Fibroblast of skin of abdomen (primary cell): ENCODE measurements at regions not wholly inside any gene's neighbourhood (a gene's known extent, or its start where the extent isn't known, plus 50 kb on each side); places are given as distances from the start of the nearest gene placed in this dataset.
"Not testable (repeated sequence)": the region's sequence is repeated elsewhere in the genome, so short reads cannot be mapped to it uniquely, and the experiment has no call there.

Experiments
- DNase-seq: peaks from one replicate; pipeline ENCODE4 v3.0.0-alpha.2; 2013

DNA sequence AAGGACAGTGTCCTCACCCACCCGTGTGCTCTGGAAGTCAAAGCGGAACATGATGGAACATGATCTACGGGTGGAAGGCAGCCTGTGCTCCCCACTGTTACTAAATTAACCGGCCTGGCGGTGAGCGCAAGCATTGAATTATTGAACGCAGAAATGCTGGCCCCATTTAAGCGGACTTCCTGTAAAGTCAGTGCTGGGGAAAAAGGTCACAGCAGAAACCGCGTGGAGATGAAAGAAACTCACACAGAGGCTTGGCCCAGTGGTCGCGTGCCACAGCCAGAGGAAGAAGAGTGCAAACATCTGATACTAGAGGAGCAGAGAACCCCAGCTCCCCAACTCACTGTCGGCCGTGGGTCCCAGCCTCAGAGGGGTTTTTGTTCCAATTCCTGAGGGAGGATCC, 321.2 kb downstream of the ADGRD1 start:
- no peak for DNase-seq

DNA sequence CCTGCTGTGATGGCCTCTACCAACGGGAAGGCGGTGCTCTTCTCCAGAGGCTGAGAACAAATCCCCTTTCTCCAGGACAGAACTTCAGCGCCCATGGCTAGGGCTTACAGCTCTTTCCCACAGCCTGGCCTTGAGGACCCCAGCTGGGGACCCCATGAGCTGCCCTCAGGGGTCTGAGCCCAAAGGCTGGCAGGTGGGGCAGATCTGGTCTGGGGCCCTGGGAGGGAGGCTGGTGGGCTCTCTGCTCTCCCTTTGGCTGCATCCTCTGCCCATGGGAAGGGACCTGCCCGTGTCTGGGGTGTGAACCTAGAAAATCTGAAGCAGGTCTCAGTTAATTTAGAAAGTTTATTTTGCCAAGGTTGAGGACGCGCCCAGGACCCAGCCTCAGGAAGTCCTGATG, 322.1 kb downstream of the ADGRD1 start:
- no peak for DNase-seq

- DNase-seq, result no peak
Measured at GRCh38 chr12:131276501-131277185, 322.9 kb downstream of the ADGRD1 start.

- not testable (repeated sequence) for DNase-seq
Measured at GRCh38 chr12:131277186-131278091, 323.7 kb downstream of the ADGRD1 start.

- DNase-seq, result not testable (repeated sequence)
Measured at GRCh38 chr12:131278451-131279115, 324.9 kb downstream of the ADGRD1 start.

DNA sequence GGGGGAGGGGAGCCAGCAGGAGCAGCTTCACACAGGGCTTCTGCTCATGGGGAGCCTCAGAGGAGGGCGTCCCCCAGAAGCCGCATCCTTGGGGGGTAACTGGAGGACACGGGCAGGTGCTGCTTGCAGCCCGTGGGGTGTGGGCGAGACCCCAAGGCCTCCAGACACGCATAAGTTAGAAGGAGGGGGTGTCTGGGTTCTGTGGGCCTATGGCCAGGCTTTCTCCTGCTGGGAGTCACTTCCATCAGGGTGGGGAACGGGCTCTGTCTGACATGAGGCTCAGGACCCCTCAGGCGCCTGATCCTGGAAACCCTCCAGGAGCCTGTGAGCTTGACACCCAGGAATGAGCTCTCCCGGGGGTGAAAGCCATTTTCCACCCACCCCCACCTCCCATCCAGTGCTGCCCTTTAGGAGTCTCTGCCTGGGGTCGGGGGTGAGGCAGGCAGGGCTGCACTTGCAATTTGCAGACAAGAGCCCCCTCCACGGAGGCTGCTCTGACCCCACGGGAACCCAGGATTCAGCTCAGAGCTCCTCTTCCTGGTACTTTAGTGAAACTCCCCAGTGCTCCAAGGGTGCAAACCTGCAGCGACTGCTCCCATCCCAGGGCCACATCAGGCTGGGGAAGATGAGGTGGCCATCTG, 325.7 kb downstream of the ADGRD1 start:
- no peak for DNase-seq

DNA sequence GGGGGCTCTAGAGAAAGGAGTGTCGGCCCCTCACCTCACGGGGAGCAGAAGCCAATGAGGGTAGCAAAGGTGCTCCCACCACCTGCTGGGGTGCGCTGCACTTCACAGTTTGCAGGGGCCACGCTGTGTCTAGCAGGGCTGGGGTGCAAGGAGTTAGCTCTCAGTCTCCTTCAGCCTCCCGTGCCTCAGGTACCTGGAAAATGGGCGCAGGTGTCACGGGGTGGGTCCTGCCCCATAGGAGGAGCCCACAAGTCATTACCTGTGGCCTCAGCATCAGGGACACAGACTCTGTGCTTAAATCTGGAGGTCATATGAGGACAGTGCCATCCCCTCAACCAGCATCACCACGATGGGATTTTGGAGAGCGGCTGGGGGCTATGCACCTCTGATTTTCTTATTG, 326.7 kb downstream of the ADGRD1 start:
- no peak for DNase-seq

GRCh38 chr12:131281016-131281415, 327.3 kb downstream of the ADGRD1 start:
- no peak for DNase-seq

- DNase-seq, result no peak
Measured at GRCh38 chr12:131282292-131283080, 328.8 kb downstream of the ADGRD1 start.

GRCh38 chr12:131283191-131283861, 329.6 kb downstream of the ADGRD1 start:
- DNase-seq, result no peak

GRCh38 chr12:131283862-131284825, 330.4 kb downstream of the ADGRD1 start:
- DNase-seq, result not testable (repeated sequence)

GRCh38 chr12:131284954-131285904, 331.5 kb downstream of the ADGRD1 start:
- DNase-seq, result not testable (repeated sequence)

DNA sequence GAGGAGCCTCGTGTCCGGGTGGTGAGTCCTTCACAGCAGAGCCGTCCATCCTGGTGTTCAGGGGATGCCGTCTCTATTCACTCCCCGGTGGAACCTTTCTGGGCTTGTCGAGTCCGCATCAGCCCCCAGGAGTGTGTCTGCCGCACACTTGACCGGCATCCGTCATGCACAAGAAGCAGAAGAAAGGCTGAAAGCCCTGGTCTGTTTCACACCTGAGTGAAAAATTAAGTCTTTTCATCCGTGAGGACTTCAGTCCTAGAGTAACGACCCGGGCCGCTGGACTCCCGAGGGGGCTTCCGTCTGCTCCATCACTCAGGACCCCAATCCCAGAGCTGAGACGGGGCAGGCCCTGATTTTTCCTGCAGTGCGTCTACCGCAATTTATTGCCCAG, 332.2 kb downstream of the ADGRD1 start:
- DNase-seq, result not testable (repeated sequence)

DNA sequence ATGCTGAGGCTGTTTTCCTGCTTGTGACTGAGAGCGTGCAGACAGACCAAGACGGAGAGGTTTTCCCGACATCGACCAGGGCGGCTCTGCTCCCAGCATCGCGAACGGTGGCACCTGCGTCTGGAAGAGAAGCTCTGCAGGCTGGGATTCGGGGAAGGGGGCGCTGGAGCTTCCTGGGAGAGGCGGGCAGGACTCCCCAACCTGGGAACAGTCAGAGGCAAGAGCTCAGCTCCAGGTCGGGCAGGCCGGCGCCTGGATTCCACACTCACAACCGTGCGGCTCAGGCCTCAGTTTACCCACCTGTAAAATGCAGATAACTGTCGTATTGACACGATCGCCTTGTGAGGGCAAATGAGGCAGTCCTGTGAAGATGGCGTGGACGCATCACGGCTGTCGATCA, 332.6 kb downstream of the ADGRD1 start:
- DNase-seq, result not testable (repeated sequence)

DNA sequence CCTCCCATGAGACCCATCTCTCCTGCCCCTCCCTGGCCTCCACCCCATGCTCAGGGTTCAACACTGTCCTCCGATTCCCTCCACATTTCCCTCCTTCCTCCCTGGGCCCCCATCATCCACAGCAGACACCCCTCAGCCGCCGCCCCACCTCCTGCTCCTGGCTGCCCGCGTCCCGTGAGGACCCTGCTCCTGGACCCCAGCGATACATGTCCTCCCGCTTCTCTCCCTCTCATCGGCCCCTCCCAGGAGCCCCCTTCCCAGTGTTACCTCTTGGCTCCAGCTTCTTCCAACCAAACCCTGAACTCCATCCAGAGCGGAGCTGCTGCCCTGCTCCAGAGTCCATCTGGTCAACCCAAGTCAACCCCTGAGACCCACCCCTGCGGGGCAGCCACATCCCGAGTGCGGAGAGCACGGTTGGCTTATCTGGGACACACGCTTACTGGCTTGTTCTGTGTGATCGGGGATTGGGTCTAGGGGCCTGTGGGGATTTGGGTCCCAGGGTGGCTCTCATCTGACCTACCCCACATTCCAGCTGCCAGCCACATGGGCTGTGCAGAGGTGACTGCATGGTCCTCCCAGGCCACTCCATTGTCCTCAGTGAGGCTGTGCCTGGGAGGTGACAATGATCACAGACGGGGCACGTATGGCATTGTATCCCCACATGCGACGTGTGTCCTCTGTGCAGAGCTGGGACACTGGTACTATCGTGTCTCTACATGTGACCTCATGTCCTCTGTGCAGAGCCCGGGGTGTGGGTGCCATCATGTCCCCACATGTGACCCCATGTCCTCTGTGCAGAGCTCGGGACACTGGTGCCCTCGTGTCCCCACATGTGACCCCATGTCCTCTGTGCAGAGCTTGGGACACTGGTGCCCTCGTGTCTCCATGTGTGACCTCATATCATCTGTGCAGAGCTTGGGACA, 333.6 kb downstream of the ADGRD1 start:
- DNase-seq, result no peak

GRCh38 chr12:131287938-131288764, 334.4 kb downstream of the ADGRD1 start:
- DNase-seq, result no peak
